OCI-LY1 (cell line): ENCODE measurements at regions not wholly inside any gene's neighbourhood (a gene's known extent, or its start where the extent isn't known, plus 50 kb on each side); places are given as distances from the start of the nearest gene placed in this dataset.

Experiments
- CTCF ChIP-seq: fragments of 200-600 bp; sonication (generic), shearing (Covaris generic); IDR thresholded peaks from 2 replicates; pipeline ENCODE4 v1.5.1; 2017; ENCODE audit warnings: mild to moderate bottlenecking, antibody characterized with exemption, low read length, moderate library complexity, mixed read lengths
- EZH2 ChIP-seq: fragments of 200-600 bp; sonication (generic), shearing (Covaris generic); IDR thresholded peaks from 2 replicates; pipeline ENCODE4 v1.8.0; 2017; ENCODE audit warnings: borderline replicate concordance, mixed run types, mild to moderate bottlenecking, antibody characterized with exemption, low read length, moderate library complexity, mixed read lengths

DNA sequence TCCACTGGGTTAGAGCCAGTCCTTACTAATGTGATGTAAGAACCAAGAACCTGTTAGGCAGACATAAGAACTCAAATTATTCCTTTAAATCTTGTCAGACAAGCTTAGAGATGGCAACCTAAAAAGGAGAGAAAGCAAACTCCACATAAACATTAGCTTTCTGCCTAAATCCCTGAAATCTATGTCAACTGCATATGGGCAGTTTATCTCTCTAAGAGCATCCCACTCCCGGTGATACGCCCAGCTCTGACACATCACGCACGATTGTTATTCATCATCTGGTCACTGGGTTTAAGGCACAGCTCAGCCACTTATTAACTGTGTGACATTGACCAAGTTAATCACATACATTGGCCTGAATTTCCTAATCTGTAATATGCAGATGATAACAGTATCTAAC, 323.7 kb downstream of the HHIPL2 start:
- TF ChIP-seq CTCF (no peak), EZH2 (no peak)
